ENCODE measurements at regions not wholly inside any gene's neighbourhood (a gene's known extent, or its start where the extent isn't known, plus 50 kb on each side); places are given as distances from the start of the nearest gene placed in this dataset.

DNA sequence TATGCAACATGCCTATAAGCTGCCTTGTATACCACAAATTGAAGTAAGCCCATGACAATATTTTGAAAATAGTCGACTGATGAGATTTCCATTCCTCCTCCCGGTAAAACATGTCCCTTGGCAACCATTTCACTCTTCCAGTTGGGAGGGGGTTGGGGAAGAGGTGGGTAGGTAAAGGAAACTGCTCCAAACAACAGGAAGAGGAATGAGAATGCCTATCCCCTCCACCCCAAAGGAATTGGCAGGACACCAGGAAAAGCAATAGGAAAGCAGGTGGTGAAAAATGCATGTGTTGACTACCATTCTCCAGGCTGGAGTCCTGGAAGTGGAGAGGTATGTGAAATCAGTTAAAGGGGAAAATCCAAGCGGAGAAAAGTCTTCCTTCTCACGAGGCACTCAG is 455.9 kb upstream of the PSMD7 start (continued):
- TF ChIP-seq, protein P1, sequence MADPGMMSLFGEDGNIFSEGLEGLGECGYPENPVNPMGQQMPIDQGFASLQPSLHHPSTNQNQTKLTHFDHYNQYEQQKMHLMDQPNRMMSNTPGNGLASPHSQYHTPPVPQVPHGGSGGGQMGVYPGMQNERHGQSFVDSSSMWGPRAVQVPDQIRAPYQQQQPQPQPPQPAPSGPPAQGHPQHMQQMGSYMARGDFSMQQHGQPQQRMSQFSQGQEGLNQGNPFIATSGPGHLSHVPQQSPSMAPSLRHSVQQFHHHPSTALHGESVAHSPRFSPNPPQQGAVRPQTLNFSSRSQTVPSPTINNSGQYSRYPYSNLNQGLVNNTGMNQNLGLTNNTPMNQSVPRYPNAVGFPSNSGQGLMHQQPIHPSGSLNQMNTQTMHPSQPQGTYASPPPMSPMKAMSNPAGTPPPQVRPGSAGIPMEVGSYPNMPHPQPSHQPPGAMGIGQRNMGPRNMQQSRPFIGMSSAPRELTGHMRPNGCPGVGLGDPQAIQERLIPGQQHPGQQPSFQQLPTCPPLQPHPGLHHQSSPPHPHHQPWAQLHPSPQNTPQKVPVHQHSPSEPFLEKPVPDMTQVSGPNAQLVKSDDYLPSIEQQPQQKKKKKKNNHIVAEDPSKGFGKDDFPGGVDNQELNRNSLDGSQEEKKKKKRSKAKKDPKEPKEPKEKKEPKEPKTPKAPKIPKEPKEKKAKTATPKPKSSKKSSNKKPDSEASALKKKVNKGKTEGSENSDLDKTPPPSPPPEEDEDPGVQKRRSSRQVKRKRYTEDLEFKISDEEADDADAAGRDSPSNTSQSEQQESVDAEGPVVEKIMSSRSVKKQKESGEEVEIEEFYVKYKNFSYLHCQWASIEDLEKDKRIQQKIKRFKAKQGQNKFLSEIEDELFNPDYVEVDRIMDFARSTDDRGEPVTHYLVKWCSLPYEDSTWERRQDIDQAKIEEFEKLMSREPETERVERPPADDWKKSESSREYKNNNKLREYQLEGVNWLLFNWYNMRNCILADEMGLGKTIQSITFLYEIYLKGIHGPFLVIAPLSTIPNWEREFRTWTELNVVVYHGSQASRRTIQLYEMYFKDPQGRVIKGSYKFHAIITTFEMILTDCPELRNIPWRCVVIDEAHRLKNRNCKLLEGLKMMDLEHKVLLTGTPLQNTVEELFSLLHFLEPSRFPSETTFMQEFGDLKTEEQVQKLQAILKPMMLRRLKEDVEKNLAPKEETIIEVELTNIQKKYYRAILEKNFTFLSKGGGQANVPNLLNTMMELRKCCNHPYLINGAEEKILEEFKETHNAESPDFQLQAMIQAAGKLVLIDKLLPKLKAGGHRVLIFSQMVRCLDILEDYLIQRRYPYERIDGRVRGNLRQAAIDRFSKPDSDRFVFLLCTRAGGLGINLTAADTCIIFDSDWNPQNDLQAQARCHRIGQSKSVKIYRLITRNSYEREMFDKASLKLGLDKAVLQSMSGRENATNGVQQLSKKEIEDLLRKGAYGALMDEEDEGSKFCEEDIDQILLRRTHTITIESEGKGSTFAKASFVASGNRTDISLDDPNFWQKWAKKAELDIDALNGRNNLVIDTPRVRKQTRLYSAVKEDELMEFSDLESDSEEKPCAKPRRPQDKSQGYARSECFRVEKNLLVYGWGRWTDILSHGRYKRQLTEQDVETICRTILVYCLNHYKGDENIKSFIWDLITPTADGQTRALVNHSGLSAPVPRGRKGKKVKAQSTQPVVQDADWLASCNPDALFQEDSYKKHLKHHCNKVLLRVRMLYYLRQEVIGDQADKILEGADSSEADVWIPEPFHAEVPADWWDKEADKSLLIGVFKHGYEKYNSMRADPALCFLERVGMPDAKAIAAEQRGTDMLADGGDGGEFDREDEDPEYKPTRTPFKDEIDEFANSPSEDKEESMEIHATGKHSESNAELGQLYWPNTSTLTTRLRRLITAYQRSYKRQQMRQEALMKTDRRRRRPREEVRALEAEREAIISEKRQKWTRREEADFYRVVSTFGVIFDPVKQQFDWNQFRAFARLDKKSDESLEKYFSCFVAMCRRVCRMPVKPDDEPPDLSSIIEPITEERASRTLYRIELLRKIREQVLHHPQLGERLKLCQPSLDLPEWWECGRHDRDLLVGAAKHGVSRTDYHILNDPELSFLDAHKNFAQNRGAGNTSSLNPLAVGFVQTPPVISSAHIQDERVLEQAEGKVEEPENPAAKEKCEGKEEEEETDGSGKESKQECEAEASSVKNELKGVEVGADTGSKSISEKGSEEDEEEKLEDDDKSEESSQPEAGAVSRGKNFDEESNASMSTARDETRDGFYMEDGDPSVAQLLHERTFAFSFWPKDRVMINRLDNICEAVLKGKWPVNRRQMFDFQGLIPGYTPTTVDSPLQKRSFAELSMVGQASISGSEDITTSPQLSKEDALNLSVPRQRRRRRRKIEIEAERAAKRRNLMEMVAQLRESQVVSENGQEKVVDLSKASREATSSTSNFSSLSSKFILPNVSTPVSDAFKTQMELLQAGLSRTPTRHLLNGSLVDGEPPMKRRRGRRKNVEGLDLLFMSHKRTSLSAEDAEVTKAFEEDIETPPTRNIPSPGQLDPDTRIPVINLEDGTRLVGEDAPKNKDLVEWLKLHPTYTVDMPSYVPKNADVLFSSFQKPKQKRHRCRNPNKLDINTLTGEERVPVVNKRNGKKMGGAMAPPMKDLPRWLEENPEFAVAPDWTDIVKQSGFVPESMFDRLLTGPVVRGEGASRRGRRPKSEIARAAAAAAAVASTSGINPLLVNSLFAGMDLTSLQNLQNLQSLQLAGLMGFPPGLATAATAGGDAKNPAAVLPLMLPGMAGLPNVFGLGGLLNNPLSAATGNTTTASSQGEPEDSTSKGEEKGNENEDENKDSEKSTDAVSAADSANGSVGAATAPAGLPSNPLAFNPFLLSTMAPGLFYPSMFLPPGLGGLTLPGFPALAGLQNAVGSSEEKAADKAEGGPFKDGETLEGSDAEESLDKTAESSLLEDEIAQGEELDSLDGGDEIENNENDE (IDR thresholded peaks at IDR 0.05; ENCODE audit: insufficient replicate concordance, low read length), result no peak
- TF ChIP-seq MAFK (IDR thresholded peaks at IDR 0.05; ENCODE audit: low read depth, low read length) (no peak), CBX5 (IDR thresholded peaks at IDR 0.05; ENCODE audit: low read depth, low read length) (no peak), BRCA1 (IDR thresholded peaks at IDR 0.05; ENCODE audit: low read depth, low read length) (no peak), TBP (IDR thresholded peaks at IDR 0.05; ENCODE audit: low read depth, low read length) (no peak)

Data from H1 (cell line).